HG02763 (cell line): ENCODE measurements at regions not wholly inside any gene's neighbourhood (a gene's known extent, or its start where the extent isn't known, plus 50 kb on each side); places are given as distances from the start of the nearest gene placed in this dataset.
"Not testable (repeated sequence)": the region's sequence is repeated elsewhere in the genome, so short reads cannot be mapped to it uniquely, and the experiment has no call there.

Experiments
- ATAC-seq: cut with Tn5 transposase; IDR thresholded peaks from one replicate; pipeline ENCODE4 v1.9.1; 2021; ENCODE audit warnings: mild to moderate bottlenecking, moderate library complexity; ENCODE audit not compliant: unreplicated experiment

DNA sequence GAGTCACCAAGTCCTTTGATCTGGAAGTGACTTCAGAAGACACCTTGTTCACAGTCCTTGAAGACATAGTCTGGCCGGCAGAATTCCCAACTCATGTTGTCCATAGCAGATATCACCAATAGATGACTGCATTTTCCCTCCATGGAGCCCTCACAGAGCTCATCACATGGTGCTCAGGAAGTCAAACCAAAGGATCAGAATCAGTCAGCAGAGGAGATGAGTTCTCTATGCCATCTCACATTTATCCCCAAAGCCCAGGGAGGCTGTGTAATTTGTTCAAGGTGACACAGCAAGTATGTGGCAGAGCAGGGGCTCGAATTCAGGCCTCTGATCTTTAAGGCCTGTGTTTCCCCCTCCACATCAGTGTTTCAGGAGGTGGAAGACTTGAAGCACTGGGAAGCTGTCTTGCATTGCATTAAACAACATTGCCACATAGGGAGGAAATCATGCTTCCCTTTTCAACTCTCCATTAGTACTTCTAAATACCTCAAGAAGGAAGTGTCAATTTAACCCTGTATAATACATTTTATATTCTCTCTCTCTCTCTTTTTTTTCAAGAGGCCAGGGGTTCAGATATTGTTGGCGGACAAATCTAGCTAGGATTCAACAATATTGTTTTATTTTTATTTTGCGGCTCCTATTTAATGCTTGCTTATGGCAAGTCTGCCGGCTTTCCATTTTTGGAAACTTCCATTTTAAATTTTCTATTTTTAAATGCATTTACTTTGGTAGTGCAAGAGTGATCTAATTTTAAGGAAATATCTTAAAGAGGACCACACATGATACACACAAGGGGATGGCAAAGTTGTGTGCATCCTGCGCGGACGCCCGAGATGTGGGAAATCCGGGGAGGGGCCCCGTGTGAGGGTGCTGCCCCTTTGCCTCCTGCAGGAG, 61.9 kb downstream of the NPIPB5 start:
- ATAC-seq, result not testable (repeated sequence)

DNA sequence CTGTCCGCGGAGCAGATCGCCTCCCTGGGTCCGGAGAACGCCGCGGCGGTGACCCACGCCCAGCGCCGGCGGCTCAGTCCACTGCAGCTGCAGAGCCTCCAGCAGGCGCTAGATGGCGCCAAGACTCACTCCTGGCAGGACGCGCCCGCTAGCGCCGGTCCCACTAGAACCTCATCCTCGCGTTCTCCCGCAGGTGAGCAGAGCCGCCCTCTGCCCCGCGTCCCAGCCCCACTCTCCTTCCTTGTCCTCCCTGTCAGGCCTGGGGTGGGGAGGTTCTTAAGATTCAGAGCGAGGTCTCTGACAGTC, 62.5 kb downstream of the NPIPB5 start:
- ATAC-seq, result peak; percentile 76

DNA sequence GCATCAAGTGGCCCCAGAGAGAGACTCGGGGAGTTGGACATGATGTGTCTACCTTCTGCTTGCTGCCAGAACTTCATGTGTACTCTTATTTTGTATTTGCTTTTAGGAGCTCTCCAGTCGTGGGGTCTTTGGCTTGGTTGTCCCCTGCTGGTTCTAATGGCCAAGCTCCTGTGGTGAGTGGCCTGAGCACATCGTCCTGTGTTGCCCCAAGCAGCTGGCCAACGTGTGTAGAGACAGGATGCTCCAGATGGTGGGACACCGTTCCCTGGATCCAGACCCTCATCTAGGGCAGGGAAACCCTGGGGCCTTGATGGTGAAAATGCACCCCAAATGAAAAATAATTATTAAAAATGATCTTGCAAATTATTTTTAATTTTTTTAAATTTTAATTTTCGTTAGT, 65.8 kb downstream of the NPIPB5 start:
- not testable (repeated sequence) for ATAC-seq

DNA sequence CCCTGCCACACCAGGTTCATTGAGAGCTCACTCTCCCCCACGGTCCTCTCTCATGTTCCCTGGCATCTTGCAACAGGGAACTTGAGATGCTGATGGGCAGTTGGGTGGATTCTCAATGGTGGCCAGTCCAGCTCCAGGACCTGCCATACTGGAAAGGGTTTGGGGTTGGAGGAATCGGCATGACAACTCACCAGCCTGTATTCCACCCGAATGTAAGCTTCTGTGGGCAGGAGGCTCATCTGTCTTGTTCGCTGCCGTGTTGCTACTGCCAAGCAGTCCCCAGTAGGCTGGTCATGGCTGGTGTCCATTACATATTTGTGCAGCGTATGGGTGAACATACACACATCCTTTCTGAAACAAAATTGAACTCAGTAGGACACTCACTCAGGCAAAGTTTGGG, 72.5 kb downstream of the NPIPB5 start:
- not testable (repeated sequence) for ATAC-seq

DNA sequence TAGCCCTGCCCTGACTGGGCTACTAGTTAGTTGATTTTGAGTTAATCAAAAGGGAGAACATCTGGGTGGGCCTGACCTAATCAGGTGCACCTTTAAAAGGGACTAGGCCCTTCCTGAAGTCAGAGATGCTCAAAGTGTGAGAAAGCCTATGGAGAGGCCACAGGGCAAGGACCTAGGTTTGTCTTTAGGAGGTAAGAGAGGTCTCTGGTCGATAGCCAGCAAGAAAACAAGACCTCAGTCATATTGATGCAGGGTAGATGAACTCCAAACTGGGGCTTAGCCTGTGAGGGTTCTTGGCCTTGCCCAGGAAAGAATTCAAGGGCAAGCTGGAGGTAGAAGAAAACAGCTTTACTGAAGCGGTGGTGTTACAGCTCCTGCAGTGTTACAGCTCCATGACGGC, 73.8 kb downstream of the NPIPB5 start:
- not testable (repeated sequence) for ATAC-seq

DNA sequence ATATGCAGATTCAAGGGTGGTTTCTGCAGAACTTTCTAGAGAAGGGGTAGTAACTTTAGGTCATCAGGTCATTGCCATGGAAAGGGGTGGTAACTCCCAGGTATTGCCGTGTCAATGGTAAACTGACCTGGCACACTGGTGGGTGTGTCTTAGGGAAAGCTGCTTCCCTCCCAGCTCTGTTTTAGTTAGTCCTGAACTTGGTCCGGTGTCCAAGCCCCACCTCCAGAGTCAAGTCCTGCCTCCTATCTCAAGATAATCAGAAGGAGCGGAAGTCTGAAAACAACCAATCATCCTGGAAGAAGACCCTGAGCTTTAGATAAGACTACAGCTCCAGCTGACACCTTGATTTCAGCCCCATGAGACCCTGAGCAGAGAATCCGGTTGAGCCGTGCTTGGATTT, 74.2 kb downstream of the NPIPB5 start:
- not testable (repeated sequence) for ATAC-seq

DNA sequence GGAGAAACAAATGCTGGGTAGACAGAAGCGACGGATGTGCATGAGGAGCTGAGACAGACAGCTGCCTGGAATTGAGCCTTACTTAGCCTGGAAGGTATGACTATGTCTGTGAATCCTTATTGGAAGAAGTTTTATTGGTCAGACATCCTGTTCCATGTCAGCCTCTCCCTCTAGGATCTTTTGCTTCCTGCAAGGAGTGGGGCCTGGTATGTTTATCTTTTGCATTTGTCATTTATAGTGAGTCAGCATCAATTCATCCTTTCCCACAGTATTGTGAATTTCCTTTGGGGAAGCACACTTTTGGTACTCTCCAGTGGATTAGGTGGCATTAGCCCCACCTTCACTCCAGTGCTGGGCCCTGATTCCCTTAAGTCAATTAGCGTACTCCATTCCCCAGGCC, 74.7 kb downstream of the NPIPB5 start:
- not testable (repeated sequence) for ATAC-seq

DNA sequence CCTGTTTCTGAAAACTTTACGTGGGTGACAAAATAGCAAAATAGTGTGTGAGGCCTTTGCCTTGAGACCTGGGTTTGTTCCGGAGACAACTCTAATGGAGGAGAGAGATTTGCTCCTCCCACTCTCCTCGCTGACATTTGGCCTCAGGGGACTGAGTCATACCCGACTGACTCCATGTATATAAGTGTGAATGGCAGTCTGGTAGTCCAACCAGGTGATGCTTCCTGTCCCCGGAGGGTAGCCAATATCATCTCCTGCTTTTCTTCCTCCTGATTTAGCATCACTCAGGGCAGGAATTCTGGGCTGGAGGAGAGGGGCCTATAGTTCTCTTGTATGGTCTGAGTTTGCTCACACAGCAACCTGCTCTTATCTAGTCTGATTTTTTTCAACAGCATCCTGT, 76.0 kb downstream of the NPIPB5 start:
- not testable (repeated sequence) for ATAC-seq

DNA sequence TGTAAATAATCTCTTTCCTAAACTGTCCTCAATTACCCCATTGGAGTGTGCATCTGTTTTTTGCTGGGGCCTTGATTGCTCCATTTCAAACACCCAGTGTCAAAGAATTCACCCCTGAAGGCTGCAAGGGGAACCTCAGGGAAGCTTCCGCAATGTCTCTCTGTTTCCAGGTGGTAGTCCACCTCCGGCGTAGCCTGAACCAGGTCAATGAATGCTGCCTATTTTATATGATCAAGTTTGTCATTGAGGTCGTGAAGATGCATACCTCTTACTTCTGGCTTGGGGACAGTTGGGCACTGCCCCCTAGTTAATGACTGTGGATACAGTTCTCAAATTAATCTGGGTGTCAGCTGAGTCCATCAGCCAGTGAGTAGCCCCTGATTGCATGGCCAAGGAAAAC, 79.1 kb downstream of the NPIPB5 start:
- not testable (repeated sequence) for ATAC-seq

DNA sequence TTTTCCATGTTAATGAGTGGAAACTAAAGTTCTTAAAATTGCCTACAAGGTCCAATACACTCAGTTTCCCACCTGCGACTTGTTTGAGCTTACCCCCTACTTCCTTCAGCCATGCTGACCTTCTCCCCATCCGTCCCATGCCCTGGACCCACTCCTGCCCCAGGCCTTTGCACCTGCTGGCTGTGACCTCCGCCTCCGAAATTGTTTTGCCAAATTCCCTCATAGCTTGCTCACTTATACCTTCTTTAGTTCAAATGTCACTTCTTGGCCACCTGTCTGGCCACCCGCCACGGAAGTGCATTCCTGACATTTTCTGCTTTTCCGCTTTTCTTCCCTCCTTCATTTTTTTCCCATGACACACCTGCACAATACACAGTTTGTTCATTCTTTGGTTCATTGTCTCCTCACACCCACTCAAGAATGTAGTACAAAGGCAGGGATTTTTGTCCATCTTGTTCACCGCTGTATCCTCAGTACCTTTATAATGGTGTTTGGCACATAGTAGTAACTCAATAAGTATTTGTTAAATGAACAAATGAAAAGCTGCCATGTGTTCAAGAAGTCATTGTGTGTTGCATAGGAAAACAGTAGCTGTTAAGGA, 85.9 kb downstream of the NPIPB5 start:
- ATAC-seq, result not testable (repeated sequence)

DNA sequence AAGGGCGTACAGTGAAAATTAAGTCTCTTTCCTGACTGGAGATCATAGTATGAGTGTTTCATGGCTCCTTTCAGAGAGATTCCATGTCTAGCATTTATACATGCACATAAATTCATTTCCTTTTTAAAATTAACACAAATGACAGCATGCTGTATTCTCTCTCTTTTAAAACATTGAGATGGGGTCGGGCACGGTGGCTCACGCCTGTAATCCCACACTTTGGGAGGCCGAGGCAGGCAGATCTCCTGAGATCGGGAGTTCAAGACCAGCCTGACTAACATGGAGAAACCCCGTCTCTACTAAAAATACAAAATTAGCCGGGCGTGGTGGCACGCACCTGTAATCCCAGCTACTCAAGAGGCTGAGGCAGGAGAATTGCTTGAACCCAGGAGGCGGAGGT, 93.1 kb downstream of the NPIPB5 start:
- not testable (repeated sequence) for ATAC-seq

DNA sequence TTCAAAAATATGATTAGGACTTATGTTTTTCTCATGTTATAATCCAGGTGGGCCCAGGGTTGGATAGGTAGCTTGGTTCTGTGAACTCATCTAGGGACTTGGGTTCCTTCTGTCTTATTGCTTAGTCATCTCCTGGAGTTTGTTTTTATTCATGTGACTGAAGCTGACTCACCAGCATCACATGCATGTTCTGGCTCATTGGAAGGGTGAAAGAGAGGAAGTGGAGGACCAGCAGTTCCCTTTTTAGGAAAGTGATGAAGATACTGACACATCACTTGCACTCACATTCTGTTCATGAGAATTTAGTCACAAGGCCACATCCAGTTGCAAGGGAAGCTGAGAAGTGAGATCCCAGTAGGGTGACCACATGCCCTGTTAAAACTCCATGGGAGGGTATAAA, 95.9 kb downstream of the NPIPB5 start:
- ATAC-seq, result not testable (repeated sequence)

DNA sequence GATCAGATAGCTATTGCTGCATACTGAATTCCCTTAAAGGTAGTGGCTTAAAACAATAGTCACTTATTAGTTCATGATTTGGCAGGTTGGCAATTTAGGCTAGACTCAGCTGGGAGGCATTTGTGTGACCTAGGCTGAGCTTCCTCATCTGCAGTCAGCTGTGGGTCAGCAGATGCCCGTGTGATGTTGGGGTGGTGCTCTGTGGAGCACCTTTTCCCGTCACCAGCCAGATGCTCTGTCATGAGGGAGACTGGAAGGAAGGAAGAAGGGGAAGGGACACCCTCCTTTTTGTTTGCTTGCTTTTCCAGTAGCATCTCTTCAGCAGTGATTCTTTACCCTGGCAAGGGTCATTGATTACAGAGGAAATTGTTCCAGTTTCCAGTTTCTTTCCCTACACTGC, 99.1 kb downstream of the NPIPB5 start:
- not testable (repeated sequence) for ATAC-seq

DNA sequence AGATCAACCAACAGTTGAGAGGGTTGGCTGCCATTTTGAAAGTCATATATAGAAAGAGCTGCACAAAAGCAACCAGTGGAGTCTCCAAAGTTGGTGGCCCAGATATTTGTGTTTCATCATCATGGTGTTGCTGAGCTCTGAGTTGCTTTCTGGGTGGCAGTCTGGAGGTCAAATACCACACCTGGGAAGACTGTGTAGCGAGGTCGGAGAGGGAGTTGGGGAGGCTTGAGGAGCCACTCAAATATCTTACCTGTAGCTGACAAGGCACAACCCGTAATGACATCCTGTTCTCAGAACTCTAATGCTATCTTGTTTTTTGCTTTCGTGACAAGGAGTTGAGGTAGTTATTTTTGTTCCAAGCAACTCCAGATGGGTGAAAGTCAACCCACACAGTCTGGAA, 100.4 kb downstream of the NPIPB5 start:
- ATAC-seq, result not testable (repeated sequence)

DNA sequence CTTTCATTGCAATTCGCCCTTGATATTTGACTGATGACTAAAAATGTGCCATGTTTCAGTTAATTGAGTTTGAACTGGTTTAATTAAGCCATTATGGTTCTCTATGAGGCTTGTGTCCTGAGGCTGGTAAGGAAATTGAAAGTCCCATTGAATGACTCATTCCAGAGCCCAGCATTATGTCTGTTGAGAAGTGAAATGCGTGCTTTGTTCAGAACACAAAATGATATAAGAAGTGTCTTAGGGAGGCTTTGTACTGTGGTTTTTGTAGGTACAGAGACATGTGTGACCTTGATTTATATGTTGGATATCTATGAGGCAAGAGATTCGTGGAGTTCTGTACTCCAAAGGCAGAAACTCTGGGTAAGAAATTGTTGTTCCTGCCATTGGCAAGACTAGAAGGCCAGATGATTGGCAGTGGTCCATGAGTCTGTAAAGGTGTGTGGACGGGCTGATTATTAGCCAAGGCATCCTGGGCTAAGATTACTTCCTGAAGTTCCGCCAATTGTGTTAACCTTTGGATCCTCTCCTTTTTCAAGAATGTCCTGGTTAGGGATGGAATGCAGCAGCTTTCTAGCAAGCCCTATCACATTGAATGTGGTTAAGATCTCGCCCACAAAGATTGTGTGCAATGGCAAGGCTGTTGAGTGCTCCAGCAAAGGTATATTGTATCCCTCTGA, 103.7 kb downstream of the NPIPB5 start:
- ATAC-seq, result no peak

DNA sequence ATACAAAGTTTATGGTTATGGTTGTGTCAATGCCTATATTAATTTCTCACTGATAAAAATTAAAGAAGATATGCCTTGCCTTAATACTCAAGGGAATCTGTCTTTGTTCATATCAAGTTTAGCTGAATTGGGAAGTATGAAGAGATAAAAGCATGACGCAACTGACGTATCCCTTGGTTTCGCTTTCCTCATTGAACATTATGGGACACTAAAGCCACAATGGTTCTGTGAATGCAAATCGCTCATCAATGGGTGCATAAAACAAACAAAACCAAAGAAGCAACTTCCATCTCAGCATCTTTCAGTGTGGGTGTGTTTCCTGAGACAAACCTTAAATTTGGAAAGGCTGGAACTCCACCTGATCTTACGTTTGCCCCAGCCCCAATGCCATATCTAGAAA, 108.2 kb downstream of the NPIPB5 start:
- ATAC-seq, result no peak

DNA sequence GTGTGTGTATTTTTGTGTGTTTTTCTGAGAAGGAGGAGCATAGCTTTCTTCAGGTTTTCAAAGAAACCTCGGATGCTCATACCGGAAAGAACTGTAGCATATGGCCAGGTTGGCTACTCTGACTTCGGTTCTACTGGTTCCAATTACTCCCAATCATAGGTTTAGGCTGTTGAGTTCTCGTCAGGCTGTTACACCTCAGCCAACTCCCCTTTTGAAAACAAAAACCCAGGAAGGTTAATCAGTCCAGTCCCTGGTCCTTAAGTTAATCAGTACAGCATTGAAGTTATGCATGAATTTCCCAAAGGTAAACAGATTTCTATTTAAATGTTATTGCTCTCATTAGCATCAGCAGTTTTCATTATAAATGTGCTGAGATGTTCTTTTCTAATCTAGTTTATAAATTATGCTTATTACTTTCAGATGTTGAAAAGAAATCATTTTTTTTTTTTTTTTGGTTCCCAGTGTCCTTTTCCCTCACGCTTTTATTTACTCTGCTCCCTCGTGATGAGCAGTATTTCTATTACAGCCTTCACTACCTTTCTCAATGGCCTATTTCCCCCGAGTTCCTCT, 111.0 kb downstream of the NPIPB5 start:
- ATAC-seq, result no peak

DNA sequence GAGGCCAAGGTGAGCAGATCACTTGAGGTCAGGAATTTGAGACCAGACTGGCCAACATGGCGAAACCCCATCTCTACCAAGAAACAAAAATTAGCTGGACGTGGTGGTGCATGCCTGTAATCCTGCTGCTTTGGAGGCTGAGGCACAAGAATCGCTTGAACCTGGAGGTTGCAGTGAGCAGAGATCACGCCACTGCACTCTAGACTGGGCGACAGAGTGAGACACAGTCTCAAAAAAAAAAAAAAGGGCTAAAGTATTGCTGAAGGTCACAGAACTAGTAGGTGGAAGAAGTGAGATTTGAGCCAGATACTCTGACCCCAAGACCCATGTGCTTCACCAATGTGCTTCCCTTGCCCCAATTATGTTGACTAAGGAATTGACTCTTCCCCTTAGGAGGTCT, 112.0 kb downstream of the NPIPB5 start:
- no peak for ATAC-seq

DNA sequence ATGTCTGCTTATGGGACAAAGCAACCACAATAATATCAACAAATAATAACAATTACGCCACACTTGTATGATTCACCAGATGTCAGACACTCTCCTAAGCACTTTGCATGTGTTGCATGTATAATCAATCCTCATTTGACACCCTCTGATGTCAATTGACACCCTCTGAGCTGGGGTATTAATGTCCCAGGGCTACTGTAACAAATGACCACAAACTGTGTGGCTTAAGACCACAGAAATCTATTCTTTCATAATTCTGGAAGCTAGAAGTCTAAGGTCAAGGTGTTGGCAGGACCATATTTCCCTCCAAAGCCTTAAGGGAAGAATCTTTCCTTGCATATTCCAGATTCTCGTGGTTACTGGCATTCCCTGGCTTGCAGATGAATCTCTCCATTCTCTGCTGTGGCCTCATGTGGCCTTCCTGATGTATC, 112.7 kb downstream of the NPIPB5 start:
- no peak for ATAC-seq

DNA sequence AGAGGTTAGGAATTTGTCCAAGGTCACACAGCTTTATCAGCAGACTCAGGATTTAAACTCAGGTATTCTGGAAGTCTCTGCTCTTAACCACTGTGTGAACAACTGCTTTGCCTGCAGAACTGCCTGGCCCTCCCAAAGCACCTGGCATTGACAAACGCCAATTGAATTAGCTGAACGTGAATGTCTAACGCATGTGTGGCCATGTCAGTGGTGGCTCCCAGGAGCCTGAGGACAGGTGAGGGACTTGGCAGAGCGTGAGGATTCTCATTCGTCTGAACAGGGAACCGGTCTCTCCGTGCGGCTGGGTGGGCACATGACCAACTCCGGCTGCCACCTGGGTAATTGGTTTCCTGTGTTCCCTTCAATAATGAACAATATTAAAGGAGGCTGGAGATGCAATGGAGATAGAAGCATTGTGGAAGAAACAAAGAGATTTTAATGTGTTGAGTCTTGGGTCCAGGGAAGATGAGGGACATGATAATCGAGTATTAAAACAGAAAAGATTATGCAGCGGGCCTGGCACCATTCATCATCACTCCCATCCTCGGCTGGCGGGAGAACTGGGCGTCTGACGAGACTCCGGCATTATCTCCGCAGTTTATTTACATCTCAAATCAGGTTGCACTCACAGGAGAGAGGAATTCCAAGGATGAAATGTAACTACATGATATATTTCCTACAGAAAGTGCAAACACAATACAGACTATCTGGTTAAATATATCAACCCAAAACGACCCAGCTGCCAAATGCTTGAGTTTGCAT, 113.5 kb downstream of the NPIPB5 start:
- no peak for ATAC-seq
